ENCODE measurements at regions not wholly inside any gene's neighbourhood (a gene's known extent, or its start where the extent isn't known, plus 50 kb on each side); places are given as distances from the start of the nearest gene placed in this dataset.

GRCh38 chr1:218718206-218718605 lies 373.1 kb downstream of the TGFB2 start:
- H3K27me3 Mint-ChIP-seq (ENCODE audit: unreplicated experiment) = no peaks in the 10 kb centered on the region
- peaks cover 6% of the 10 kb centered on the region for H3K9me3 Mint-ChIP-seq (ENCODE audit: low read depth, unreplicated experiment)
- TF ChIP-seq CTCF (IDR thresholded peaks at IDR 0.05; ENCODE audit: unreplicated experiment) = no peak
- CTCF ChIA-PET = interaction anchor here (1.7 kb wide), 1 partner anchor 10 kb away, joined by 5 read pairs; no protein-coding TSS in a partner anchor
- BruUV-seq (replicated peaks) = no TSS peak
- H3K4me1 Mint-ChIP-seq (ENCODE audit: low read depth, unreplicated experiment) = peaks cover 18% of the 10 kb centered on the region
- intact Hi-C loops (cut with micrococcal nuclease; ENCODE audit: unreplicated experiment) = no loop called here
- no peak overlapping the region for H3K27ac Mint-ChIP-seq (ENCODE audit: unreplicated experiment)
- no peaks in the 10 kb centered on the region for H3K36me3 Mint-ChIP-seq (ENCODE audit: insufficient read depth, unreplicated experiment)
- DNase-seq = no peak
- H3K4me3 Mint-ChIP-seq (ENCODE audit: low read depth, unreplicated experiment) = no peak overlapping the region

DNA sequence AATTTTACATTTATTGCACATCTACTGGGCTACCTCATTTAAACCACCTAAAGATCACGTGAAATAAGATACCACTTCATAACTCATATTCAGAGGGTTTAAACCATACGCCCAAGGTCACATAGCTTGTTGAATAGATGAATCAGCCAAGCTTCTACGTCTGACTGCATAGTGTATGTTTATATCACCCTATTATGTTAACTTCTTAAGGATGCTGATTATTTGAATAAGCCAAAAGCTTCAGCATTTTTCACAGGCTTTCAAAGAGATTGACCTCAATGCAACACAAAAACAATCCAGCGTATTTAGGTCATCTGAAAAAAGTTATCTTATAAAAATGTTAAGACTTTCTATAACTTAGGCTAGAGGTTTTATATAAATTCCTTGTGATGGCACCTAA lies 373.8 kb downstream of the TGFB2 start:
- BruUV-seq (replicated peaks) = no TSS peak
- H3K4me1 Mint-ChIP-seq (ENCODE audit: low read depth, unreplicated experiment) = peaks cover 18% of the 10 kb centered on the region
- no peak for TF ChIP-seq CTCF (IDR thresholded peaks at IDR 0.05; ENCODE audit: unreplicated experiment)
- H3K9me3 Mint-ChIP-seq (ENCODE audit: low read depth, unreplicated experiment) = peaks cover 6% of the 10 kb centered on the region
- intact Hi-C loops (cut with micrococcal nuclease; ENCODE audit: unreplicated experiment) = no loop called here
- no peaks in the 10 kb centered on the region for H3K36me3 Mint-ChIP-seq (ENCODE audit: insufficient read depth, unreplicated experiment)
- H3K27ac Mint-ChIP-seq (ENCODE audit: unreplicated experiment) = no peak overlapping the region
- no peaks in the 10 kb centered on the region for H3K27me3 Mint-ChIP-seq (ENCODE audit: unreplicated experiment)
- no peak overlapping the region for H3K4me3 Mint-ChIP-seq (ENCODE audit: low read depth, unreplicated experiment)
- CTCF ChIA-PET = no interaction called here
- DNase-seq = no peak

GRCh38 chr1:218728898-218729565 lies 383.9 kb downstream of the TGFB2 start:
- Mint-ChIP-seq H3K27ac (ENCODE audit: unreplicated experiment) (no peak overlapping the region), H3K36me3 (ENCODE audit: insufficient read depth, unreplicated experiment) (no peaks in the 10 kb centered on the region), H3K4me3 (ENCODE audit: low read depth, unreplicated experiment) (no peak overlapping the region), H3K4me1 (ENCODE audit: low read depth, unreplicated experiment) (peaks cover 11% of the 10 kb centered on the region), H3K27me3 (ENCODE audit: unreplicated experiment) (no peaks in the 10 kb centered on the region), H3K9me3 (ENCODE audit: low read depth, unreplicated experiment) (peaks cover 5% of the 10 kb centered on the region)
- no peak for DNase-seq
- intact Hi-C loops (cut with micrococcal nuclease; ENCODE audit: unreplicated experiment) = no loop called here
- no TSS peak for BruUV-seq (replicated peaks)
- CTCF ChIA-PET = no interaction called here
- TF ChIP-seq CTCF (IDR thresholded peaks at IDR 0.05; ENCODE audit: unreplicated experiment) = no peak

DNA sequence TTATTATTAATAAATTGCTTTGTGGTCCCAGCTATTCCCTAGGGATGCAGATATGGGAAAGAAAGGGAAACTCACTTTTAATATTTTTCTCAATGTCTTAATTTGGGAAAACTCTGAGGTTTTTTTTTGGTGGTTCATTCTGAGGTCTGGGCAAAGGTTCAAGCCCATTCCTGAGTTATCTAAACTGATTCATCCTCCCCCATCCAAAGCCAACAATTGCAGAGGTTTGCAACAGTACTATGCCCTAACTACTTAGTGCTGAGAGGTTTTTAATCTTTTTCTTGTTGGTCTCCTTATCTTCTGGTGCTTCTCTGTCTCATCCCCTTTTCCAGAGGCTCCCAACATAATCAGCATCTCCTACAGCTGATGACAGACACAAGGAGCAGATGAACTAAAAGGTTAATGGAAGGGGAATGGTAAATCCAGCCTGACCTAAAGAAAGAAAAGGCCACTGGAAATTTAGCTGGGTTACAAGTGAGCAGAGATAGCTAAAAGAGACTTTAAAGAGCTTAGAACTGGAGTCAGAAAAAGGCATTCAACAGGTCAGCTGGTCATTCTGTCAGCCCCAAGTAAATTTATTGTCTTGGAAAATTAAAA lies 390.4 kb downstream of the TGFB2 start:
- Mint-ChIP-seq H3K9me3 (ENCODE audit: low read depth, unreplicated experiment) (peaks cover 5% of the 10 kb centered on the region), H3K36me3 (ENCODE audit: insufficient read depth, unreplicated experiment) (no peaks in the 10 kb centered on the region), H3K27ac (ENCODE audit: unreplicated experiment) (no peak overlapping the region), H3K27me3 (ENCODE audit: unreplicated experiment) (no peaks in the 10 kb centered on the region), H3K4me1 (ENCODE audit: low read depth, unreplicated experiment) (no peaks in the 10 kb centered on the region), H3K4me3 (ENCODE audit: low read depth, unreplicated experiment) (no peak overlapping the region)
- DNase-seq = no peak
- BruUV-seq (replicated peaks) = no TSS peak
- intact Hi-C loops (cut with micrococcal nuclease; ENCODE audit: unreplicated experiment) = no loop called here
- CTCF ChIA-PET = no interaction called here
- no peak for TF ChIP-seq CTCF (IDR thresholded peaks at IDR 0.05; ENCODE audit: unreplicated experiment)
